Fibroblast of upper back skin (primary cell): ENCODE measurements at regions not wholly inside any gene's neighbourhood (a gene's known extent, or its start where the extent isn't known, plus 50 kb on each side); places are given as distances from the start of the nearest gene placed in this dataset.
A peak's percentile ranks its signal among the peaks of the same experiment; 100 is the strongest.

Experiments
- DNase-seq: peaks from one replicate; pipeline ENCODE4 v3.0.0-alpha.2; 2013

DNA sequence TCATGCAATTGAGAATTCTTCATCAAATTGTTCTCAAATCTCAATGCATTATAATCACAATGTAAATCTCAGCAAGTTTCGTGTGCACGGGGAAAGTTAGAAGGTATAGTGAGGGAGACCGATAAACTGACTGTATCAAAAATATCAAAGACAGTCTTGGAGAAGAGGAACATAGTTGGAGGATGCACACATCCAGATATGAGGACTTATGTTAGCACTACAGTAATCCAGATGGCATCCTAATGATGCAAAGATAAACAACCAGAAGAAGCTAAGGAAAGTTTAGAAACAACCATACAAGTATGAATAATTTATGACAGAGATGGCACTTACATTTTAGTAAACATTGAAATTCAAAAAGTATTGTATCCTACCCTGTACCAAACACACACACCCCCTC is 760.1 kb downstream of the RPS29 start:
- no peak for DNase-seq

- no peak for DNase-seq
Observed at GRCh38 chr14:48814562-48814961, 771.6 kb downstream of the RPS29 start.

DNA sequence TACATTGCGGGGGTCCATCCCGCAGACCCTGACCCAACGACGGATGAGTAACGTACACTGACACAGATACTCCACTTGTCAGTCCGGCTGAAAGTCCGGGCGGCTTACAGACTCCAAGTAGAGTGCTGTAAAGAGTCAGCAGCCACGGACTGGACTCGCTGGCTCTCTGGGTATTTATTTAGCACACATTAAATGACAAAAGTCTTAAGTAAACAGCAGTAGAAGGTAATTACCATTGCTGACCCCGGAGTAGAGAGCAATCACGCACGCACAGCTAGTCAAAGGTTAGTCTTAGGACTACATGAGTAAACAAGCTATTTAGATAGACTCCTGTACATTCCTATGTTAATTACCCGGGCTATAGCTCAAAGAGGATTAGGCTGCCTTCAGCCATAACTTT is 780.9 kb downstream of the RPS29 start:
- no peak for DNase-seq

DNA sequence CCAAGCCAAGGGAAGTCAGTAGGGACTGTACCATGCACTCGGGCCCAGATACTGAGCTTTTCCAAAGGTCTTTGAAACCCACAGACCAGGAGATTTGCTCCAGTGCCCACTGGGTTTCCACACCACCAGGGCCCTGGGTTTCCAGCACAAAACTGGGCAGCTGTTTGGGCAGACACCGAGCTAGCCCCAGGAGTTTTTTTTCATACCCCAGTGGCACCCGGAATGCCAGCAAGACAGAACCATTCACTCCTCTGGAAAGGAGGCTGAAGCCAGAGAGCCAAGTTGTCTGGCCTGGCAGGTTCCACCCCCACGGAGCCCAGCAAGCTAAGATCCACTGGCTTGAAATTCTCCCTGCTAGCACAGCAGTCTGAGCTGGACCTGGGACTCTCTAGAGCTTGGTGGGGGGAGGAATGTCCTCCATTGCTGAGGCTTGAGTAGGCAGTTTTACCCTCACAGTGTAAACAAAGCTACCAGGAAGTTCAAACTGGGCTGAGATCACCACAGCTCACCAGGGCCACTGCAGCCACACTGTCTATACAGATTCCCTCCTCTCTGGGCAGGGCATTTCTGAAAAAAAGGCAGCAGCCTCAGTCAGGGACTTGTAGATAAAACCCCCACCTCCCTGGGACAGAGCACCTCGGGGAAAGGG is 793.7 kb downstream of the RPS29 start:
- DNase-seq = no peak

- no peak for DNase-seq
Observed at GRCh38 chr14:48788771-48789170, 797.4 kb downstream of the RPS29 start.

- no peak for DNase-seq
Observed at GRCh38 chr14:48786498-48786897, 799.7 kb downstream of the RPS29 start.

GRCh38 chr14:48771717-48772116 is 814.5 kb downstream of the RPS29 start:
- peak; percentile 8 for DNase-seq

GRCh38 chr14:48751293-48751692 is 834.9 kb downstream of the RPS29 start:
- DNase-seq = no peak

GRCh38 chr14:48748151-48748675 is 838.0 kb downstream of the RPS29 start:
- no peak for DNase-seq

GRCh38 chr14:48747561-48748089 is 838.6 kb downstream of the RPS29 start:
- DNase-seq = no peak

- DNase-seq = no peak
Observed at GRCh38 chr14:48744202-48744601, 842.0 kb downstream of the RPS29 start.

DNA sequence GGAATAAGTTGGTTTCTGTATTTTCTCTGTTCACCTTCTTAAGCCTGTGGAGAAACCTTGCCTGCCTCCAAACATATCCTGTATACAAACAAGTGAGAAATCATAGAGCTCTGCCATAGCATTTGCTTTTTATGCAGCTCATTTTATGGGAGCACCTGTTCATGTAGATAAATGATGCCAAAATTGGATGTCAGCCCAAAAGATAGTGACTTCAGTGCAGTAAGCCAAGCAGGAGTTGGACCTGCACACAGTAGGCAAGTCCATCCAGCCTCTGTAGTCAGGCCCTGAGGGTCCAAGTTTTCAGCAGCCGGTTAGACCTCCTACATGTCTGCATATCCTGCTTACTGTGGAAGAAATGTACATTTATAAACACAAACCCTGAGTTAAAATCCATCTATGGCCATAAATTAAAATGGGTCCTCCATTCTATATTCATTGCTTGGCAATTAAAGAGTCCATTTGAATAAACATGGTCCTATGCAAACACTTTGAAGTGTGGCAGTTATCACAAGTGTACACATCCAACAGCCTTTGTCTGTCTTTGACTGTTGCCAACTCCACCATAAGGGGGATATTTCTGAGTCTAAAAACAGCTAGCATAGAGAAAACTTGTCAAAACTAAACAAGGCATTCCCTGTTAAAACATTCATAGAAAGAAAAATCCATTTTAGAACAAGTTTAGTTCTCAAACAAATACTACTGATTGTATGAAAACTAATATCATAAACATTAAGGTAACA is 847.8 kb downstream of the RPS29 start:
- DNase-seq = no peak

DNA sequence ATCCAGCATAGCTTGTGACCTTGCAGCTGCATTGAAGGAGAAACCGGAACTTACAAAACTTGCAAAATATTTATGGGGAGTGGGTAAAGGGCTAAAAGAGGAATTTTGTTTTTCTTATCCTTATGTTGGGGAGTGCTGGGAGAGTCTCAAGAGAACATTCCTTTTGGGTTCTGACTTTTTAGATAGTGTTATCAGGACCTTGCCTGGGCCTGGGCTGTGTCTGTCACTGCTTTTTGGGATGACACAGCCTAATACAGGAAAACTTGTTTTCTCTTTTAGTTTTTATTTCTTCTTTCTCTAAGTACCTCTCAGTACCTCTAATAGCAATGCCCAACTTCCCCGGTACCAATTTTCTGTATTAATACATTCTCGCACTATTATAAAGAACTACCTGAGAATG is 850.6 kb downstream of the RPS29 start:
- DNase-seq = no peak

- no peak for DNase-seq
Observed at GRCh38 chr14:48731260-48731659, 854.9 kb downstream of the RPS29 start.

- DNase-seq = no peak
Observed at GRCh38 chr14:48726080-48726642, 860.0 kb downstream of the RPS29 start.

DNA sequence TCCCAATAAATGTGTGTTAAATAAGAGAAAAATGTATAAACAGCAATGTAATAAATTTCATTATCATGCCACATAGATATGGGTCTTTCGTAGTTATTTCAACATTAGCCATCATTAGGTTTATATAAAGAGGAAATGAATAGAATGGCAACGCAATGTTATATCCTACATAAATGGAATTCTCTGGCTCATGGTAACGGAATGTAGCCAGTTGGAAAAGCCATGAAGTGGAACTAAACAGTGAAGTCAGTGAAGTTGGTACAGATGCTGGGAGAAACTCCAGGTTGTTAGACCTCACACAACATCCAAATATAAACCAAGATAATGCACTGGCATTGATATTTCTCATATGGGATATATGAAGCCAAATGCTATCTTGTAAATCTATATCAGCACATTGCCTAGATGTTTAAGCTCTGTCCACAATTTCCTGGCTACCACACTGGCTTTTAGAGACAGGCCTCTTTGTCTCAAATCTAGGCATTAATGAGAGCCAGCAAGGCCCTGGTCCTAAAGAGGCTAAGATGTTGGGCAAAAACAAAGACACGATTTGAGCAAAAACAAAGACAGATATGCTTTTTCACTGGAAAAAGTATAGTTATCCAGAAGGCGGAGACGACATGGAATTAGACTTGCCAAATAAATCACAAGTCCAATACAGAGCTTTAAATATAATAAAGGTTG is 861.0 kb downstream of the RPS29 start:
- DNase-seq = peak; percentile 29

DNA sequence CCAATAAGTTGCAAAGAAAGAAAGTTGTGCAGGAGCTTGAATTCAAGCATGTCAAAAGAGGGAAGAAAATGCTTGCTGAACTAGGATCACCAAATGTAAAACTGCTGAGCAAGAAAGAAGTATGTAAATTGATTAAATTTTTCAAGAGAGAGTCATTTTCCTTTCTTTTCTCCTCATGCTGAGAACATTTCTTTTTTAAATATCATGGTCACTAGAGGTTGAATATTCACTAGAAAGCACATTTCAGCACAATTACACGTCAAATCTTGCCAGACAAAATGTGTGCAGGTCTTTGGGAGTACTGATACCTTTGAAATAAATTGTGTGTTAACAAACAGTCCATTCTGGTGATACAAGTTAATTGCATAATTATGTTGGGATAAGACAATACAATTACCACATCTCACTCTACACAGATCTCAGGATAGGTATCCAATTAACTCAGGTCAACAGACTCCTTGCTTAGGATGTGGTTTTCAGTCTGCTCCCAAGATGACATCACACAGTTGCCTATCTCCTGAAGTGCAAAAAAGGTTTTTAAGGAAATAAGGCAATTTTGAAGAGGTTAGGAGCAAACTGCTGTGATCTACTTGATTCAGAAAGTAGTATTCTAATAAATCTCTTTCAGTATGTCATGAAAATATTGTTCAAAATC is 862.2 kb downstream of the RPS29 start:
- peak; percentile 0 for DNase-seq

DNA sequence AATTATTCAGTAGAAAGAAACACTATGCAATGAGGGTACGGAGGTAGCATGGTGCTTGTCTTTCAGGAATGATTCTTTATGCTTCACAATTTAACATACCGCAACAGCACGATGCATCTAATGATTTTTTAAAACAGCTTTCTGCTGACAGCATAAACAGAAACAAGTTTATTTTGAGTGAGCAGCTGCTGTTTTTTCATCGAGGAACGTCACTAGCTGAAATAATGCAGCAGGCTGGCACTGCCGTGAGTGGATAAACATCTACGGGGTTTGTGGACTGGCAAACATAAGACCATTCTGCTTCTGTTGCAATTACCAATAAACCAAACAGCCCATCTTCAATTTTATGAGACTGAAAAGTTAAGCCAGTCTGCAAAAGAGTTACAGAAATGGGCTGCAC is 871.8 kb downstream of the RPS29 start:
- DNase-seq = no peak

DNA sequence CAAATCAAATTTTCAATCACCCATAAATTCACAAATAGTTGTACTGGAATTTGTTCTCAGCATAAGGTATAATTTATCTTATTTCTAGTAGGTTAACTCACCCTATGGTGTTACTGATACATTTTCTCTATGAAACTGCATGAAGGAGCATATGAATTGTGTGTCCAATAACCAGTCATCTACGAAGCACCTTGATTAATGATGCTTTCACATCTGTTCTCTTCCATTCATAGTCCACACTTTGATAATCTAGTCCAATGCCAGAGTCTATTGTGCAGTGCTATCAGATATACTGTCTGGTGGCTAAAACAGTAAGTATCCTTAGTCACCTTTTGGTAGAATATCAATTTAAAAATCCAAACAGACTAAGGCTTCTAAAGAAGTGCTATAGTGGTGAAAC is 876.0 kb downstream of the RPS29 start:
- no peak for DNase-seq

- DNase-seq = peak; percentile 4
Observed at GRCh38 chr14:48709277-48709785, 876.8 kb downstream of the RPS29 start.

- no peak for DNase-seq
Observed at GRCh38 chr14:48704639-48705038, 881.5 kb downstream of the RPS29 start.

DNA sequence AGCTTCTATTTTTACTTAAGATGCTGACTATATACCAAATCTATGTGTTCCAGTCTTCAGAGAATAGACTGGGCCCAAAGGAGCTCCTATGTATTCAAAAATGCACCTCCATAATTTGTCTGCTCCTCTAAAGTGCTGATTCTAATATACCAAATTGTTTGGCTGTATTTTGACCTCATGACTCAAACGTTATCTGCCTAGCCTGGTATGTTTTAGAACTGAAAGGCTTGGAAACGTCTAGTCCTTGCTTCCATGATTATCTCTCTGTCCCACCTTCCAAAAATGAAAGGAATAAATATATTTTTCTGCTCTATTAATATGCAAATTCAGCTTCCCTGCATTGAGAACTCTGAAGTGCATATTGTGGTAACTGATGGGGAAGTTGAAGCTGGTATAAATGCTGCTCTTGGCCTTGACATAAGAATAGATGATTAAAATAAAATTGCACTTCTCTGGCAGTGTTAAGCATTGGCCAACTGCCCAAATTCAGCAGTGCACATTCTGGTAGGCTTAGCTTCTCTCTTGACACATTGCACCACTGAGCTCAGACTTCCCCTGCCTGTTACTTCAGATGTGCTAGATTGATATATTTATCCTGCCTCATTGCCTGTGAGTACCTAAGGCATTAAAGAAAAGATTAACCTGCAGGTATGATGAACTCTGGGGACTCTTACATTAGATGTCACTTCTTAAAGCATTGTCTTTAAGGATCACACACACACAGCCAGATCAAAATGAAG is 882.3 kb downstream of the RPS29 start:
- DNase-seq = no peak
